Neural progenitor cell (in vitro differentiated cells): ENCODE measurements at regions not wholly inside any gene's neighbourhood (a gene's known extent, or its start where the extent isn't known, plus 50 kb on each side); places are given as distances from the start of the nearest gene placed in this dataset.

Experiments
- EZH2 ChIP-seq: fragments of 200-600 bp; sonication (generic); IDR thresholded peaks from 2 replicates; pipeline ENCODE4 v1.6.1; 2017; ENCODE audit warnings: antibody characterized with exemption, mild to moderate bottlenecking, moderate library complexity
- TF ChIP-seq, protein P1 (sequence below): fragments of 200-600 bp; sonication (generic); IDR thresholded peaks from 2 replicates; pipeline ENCODE4 v1.5.1; 2017; ENCODE audit warnings: antibody characterized with exemption, mild to moderate bottlenecking

DNA sequence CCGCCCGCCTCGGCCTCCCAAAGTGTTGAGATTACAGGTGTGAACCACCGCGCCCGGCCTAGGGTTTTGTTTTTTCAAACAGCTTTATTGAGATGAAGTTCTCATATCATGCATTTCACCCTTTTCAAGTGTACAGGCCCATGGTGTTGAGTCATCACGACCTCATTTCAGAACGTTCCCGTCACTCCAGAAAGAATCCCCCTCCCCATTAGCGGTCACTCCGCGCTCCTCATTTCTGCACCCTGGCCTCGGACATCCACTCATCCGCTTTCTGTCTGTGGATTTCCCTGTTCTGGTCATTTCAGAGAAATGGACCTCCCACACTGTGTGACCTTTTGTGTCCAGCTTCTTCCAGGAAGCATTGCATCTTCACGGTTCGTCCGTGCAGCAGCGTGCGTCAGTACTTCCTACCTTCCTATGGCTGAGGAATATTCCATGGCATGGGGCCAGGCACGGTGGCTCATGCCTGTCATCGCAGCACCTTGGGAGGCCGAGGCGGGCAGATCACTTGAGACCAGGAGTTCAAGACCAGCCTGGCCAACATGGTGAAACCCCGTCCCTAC, 135.2 kb upstream of the GSE1 start:
- no peak for TF ChIP-seq EZH2
- TF ChIP-seq, protein P1, sequence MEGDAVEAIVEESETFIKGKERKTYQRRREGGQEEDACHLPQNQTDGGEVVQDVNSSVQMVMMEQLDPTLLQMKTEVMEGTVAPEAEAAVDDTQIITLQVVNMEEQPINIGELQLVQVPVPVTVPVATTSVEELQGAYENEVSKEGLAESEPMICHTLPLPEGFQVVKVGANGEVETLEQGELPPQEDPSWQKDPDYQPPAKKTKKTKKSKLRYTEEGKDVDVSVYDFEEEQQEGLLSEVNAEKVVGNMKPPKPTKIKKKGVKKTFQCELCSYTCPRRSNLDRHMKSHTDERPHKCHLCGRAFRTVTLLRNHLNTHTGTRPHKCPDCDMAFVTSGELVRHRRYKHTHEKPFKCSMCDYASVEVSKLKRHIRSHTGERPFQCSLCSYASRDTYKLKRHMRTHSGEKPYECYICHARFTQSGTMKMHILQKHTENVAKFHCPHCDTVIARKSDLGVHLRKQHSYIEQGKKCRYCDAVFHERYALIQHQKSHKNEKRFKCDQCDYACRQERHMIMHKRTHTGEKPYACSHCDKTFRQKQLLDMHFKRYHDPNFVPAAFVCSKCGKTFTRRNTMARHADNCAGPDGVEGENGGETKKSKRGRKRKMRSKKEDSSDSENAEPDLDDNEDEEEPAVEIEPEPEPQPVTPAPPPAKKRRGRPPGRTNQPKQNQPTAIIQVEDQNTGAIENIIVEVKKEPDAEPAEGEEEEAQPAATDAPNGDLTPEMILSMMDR, result no peak
